Parathyroid adenoma (tissue), 2 donors: ENCODE measurements at regions not wholly inside any gene's neighbourhood (a gene's known extent, or its start where the extent isn't known, plus 50 kb on each side); places are given as distances from the start of the nearest gene placed in this dataset.

Experiments
- H2AFZ ChIP-seq: fragments of 300-600 bp; sonication (generic); one replicate; pipeline ENCODE4 v1.7.0; 2017; ENCODE audit warnings: antibody characterized with exemption, mild to moderate bottlenecking
- H3K27ac ChIP-seq: fragments of 300-600 bp; sonication (generic); one replicate; pipeline ENCODE4 v1.7.0; 2017
- H3K27me3 ChIP-seq: fragments of 300-600 bp; sonication (generic); one replicate; pipeline ENCODE4 v1.7.0; 2017; ENCODE audit warnings: low read length; ENCODE audit not compliant: control insufficient read depth, insufficient read depth
- H3K36me3 ChIP-seq: fragments of 300-600 bp; sonication (generic); one replicate; pipeline ENCODE4 v1.7.0; 2017; ENCODE audit warnings: low read length; ENCODE audit not compliant: control insufficient read depth, insufficient read depth
- H3K4me1 ChIP-seq: fragments of 300-600 bp; sonication (generic); one replicate; pipeline ENCODE4 v1.7.0; 2017; ENCODE audit warnings: control low read depth
- H3K4me2 ChIP-seq: fragments of 300-600 bp; sonication (generic); one replicate; pipeline ENCODE4 v1.7.0; 2017; ENCODE audit warnings: low read length
- H3K4me3 ChIP-seq: fragments of 300-600 bp; sonication (generic); one replicate; pipeline ENCODE4 v1.7.0; 2017; ENCODE audit warnings: low read depth, low read length
- H3K79me2 ChIP-seq: fragments of 300-600 bp; sonication (generic); one replicate; pipeline ENCODE4 v1.7.0; 2017; ENCODE audit warnings: control low read depth
- H3K9ac ChIP-seq: fragments of 300-600 bp; sonication (generic); one replicate; pipeline ENCODE4 v1.7.0; 2017; ENCODE audit warnings: mild to moderate bottlenecking
- H3K9me3 ChIP-seq: fragments of 300-600 bp; sonication (generic); one replicate; pipeline ENCODE4 v1.7.0; 2017; ENCODE audit warnings: low read length; ENCODE audit not compliant: control insufficient read depth
- TF ChIP-seq, protein P1 (sequence below): fragments of 300-600 bp; sonication (generic); IDR thresholded peaks from one replicate; pipeline ENCODE4 v1.7.0; 2017; ENCODE audit warnings: antibody characterized with exemption, mild to moderate bottlenecking
- donor health status: primary hyperparathyroidism.

DNA sequence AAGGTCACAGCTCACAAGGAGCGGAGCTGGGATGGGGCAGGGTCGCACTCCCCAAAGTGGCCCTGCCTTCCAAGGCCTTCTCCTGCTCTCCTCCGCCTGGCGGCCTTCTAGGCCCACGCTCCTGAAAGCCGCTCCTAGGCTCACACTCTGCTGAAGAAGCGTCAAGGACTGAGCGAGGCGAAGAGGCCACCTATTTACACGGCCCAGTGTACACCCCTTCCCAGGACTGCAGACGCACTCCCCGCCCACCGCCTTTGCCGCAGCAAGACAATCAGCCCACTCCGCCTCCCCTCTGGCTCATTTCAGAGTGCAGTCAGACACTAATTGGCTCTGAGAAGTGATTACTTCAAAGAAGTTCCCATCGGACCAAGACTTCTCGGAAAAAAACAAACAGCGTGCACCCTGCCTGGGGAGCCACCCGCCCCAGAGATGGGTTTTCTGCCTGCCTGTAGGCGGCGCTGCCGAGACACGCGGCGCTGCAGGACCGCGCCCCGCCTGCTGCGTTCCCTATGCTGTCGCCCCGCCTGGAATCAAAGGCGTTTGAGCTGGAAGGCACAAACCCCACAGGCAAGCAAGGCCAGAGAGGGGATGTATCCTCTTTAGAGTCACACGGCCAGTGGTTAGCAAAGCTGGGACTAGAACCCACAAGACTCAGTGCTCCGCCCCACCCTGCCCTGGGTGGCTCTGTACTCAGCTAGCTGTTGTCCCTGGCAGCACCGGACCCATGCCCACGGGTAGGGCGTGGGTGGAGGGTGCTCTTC, 414.8 kb downstream of the BUD13 start:
- no peak overlapping the region for H3K27ac ChIP-seq
- H3K36me3 ChIP-seq, result no peaks in the 10 kb centered on the region
- no peaks in the 10 kb centered on the region for H3K4me1 ChIP-seq
- no peaks in the 10 kb centered on the region for H3K9me3 ChIP-seq
- no peak overlapping the region for H3K4me3 ChIP-seq
- no peak overlapping the region for H3K9ac ChIP-seq
- no peak overlapping the region for H2AFZ ChIP-seq
- H3K27me3 ChIP-seq, result no peaks in the 10 kb centered on the region
- H3K79me2 ChIP-seq, result no peaks in the 10 kb centered on the region
- TF ChIP-seq, protein P1, sequence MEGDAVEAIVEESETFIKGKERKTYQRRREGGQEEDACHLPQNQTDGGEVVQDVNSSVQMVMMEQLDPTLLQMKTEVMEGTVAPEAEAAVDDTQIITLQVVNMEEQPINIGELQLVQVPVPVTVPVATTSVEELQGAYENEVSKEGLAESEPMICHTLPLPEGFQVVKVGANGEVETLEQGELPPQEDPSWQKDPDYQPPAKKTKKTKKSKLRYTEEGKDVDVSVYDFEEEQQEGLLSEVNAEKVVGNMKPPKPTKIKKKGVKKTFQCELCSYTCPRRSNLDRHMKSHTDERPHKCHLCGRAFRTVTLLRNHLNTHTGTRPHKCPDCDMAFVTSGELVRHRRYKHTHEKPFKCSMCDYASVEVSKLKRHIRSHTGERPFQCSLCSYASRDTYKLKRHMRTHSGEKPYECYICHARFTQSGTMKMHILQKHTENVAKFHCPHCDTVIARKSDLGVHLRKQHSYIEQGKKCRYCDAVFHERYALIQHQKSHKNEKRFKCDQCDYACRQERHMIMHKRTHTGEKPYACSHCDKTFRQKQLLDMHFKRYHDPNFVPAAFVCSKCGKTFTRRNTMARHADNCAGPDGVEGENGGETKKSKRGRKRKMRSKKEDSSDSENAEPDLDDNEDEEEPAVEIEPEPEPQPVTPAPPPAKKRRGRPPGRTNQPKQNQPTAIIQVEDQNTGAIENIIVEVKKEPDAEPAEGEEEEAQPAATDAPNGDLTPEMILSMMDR, result no peak
- H3K4me2 ChIP-seq, result no peak overlapping the region

DNA sequence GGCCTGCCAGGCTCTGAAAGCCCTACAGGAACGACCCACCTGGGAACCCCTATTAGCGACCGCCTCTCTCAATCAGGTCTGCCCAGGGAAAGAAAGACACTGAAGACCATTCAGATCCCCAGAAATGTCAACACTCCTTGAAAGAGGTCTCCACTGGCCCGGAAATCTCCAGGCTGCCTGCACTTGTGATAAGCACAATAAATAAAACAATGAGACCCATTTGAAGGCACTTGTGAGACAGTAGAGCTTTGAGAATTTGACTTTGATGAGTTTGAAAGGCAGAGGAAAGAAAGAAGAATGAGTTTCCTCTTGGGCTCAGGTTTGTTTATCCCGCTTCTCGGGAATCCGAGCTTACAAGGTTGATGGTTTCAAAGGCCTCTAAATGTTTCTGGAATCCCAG, 416.3 kb downstream of the BUD13 start:
- Histone ChIP-seq H3K27me3 (no peaks in the 10 kb centered on the region), H2AFZ (no peak overlapping the region), H3K79me2 (no peaks in the 10 kb centered on the region), H3K36me3 (no peaks in the 10 kb centered on the region), H3K4me1 (no peaks in the 10 kb centered on the region), H3K4me2 (no peak overlapping the region), H3K9ac (no peak overlapping the region), H3K9me3 (no peaks in the 10 kb centered on the region), H3K27ac (no peak overlapping the region), H3K4me3 (no peak overlapping the region)
- TF ChIP-seq, protein P1, result no peak

DNA sequence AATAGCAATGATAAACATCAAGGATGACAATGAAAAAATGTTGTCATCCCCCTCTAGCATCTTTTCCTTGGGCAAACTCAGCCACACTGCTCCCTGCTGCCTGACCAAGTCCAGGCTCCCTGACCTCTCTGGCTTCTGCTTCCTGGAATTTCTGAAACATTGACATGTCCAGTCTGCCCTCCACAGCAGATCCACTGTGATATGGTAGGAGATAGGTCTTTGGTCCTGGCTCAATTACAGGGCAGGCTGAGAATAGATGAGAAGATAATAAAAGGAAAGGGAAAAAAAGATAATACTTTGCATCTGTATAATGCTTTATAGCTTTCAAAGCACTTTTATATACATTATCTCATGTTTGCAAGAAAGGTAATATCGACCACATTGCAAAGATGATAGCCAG, 417.7 kb downstream of the BUD13 start:
- no peaks in the 10 kb centered on the region for H3K27me3 ChIP-seq
- H2AFZ ChIP-seq, result no peak overlapping the region
- no peak overlapping the region for H3K9ac ChIP-seq
- no peak overlapping the region for H3K4me3 ChIP-seq
- no peak overlapping the region for H3K27ac ChIP-seq
- H3K79me2 ChIP-seq, result no peaks in the 10 kb centered on the region
- no peak overlapping the region for H3K4me2 ChIP-seq
- H3K4me1 ChIP-seq, result no peaks in the 10 kb centered on the region
- no peaks in the 10 kb centered on the region for H3K9me3 ChIP-seq
- H3K36me3 ChIP-seq, result no peaks in the 10 kb centered on the region
- TF ChIP-seq, protein P1, result no peak

DNA sequence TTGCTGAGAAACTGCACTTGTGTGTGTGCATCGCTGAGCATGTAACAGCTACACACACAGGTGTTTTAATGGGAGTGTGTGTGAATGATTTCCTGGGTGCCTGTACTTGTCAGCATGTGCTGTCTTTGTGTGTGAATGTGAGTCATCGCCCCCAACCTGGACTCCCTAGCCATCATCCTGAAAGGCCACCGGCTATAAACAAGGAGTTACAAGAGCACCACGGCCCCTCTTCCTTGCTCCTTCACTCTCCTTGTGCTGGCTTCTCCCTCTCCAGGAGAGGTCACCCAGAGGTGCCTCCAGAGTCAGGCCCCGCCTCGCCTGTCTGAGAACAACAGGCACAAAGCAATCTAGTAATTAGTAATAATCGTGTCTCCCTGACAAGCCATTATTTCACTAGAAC, 419.2 kb downstream of the BUD13 start:
- Histone ChIP-seq H3K27ac (no peak overlapping the region), H3K36me3 (no peaks in the 10 kb centered on the region), H3K27me3 (no peaks in the 10 kb centered on the region), H3K9me3 (no peaks in the 10 kb centered on the region), H3K79me2 (no peaks in the 10 kb centered on the region), H3K4me3 (no peak overlapping the region), H3K4me1 (no peaks in the 10 kb centered on the region), H3K4me2 (no peak overlapping the region), H2AFZ (no peak overlapping the region), H3K9ac (no peak overlapping the region)
- TF ChIP-seq, protein P1, result no peak

DNA sequence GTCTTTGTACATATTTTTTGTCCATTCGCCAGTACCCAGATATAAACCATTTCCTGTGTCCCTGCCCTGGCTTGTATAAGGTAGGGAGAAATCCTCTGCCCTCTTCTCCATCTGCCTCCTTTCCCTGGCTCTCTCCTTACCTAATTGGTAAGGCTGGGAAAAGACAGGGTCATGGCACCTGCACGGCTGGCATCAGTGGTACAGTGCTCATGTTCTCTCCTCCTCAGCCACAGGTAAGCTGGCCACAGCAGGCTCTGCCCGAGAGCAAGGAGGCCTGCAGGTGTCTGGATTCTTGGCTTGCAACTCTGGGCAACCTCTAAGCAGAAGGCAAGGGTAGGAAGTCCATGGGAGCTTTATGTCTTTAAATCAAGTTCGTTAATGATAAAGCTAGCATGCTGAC, 419.9 kb downstream of the BUD13 start:
- H3K9ac ChIP-seq, result no peak overlapping the region

More for the DNA sequence above, 419.9 kb downstream of the BUD13 start:
- TF ChIP-seq, protein P1, result no peak
- H3K4me3 ChIP-seq, result no peak overlapping the region
- H3K27ac ChIP-seq, result no peak overlapping the region
- H3K4me2 ChIP-seq, result no peak overlapping the region
- no peaks in the 10 kb centered on the region for H3K9me3 ChIP-seq
- no peaks in the 10 kb centered on the region for H3K79me2 ChIP-seq
- H3K4me1 ChIP-seq, result no peaks in the 10 kb centered on the region
- no peaks in the 10 kb centered on the region for H3K27me3 ChIP-seq
- no peak overlapping the region for H2AFZ ChIP-seq
- H3K36me3 ChIP-seq, result no peaks in the 10 kb centered on the region
